GM19238 (cell line): ENCODE measurements at regions not wholly inside any gene's neighbourhood (a gene's known extent, or its start where the extent isn't known, plus 50 kb on each side); places are given as distances from the start of the nearest gene placed in this dataset.

ENCODE experiments used
- DNase-seq: peaks from one replicate; pipeline ENCODE4 v3.0.0; 2011; ENCODE audit warnings: low spot score; ENCODE audit not compliant: insufficient read length

- no peak for DNase-seq
These were observed 115.6 kb upstream of the GPC1 start for GRCh38 chr2:240319855-240320203.

- DNase-seq: no peak
These were observed 115.1 kb upstream of the GPC1 start for GRCh38 chr2:240320204-240320993.

GRCh38 chr2:240322231-240322955 is 113.1 kb upstream of the GPC1 start:
- no peak for DNase-seq

GRCh38 chr2:240322991-240323390 is 112.5 kb upstream of the GPC1 start:
- DNase-seq: no peak

GRCh38 chr2:240323601-240324291 is 111.7 kb upstream of the GPC1 start:
- no peak for DNase-seq

- no peak for DNase-seq
These were observed 111.0 kb upstream of the GPC1 start for GRCh38 chr2:240324312-240325015.

- DNase-seq: no peak
These were observed 110.2 kb upstream of the GPC1 start for GRCh38 chr2:240325016-240326007.

GRCh38 chr2:240326246-240326645 is 109.2 kb upstream of the GPC1 start:
- DNase-seq: no peak

GRCh38 chr2:240326886-240327285 is 108.6 kb upstream of the GPC1 start:
- no peak for DNase-seq

GRCh38 chr2:240327566-240327965 is 107.9 kb upstream of the GPC1 start:
- no peak for DNase-seq

GRCh38 chr2:240328526-240328925 is 106.9 kb upstream of the GPC1 start:
- no peak for DNase-seq

GRCh38 chr2:240329116-240329665 is 106.3 kb upstream of the GPC1 start:
- no peak for DNase-seq

GRCh38 chr2:240329778-240330177 is 105.7 kb upstream of the GPC1 start:
- DNase-seq: no peak

GRCh38 chr2:240333985-240334384 is 101.5 kb upstream of the GPC1 start:
- DNase-seq: no peak

GRCh38 chr2:240335061-240335460 is 100.4 kb upstream of the GPC1 start:
- no peak for DNase-seq

- no peak for DNase-seq
These were observed 98.5 kb upstream of the GPC1 start for GRCh38 chr2:240336820-240337427.

- DNase-seq: no peak
These were observed 97.2 kb upstream of the GPC1 start for GRCh38 chr2:240338274-240338673.

GRCh38 chr2:240339411-240340360 is 95.8 kb upstream of the GPC1 start:
- no peak for DNase-seq

GRCh38 chr2:240340361-240340761 is 95.1 kb upstream of the GPC1 start:
- no peak for DNase-seq
